HUES6 (cell line): ENCODE measurements at regions not wholly inside any gene's neighbourhood (a gene's known extent, or its start where the extent isn't known, plus 50 kb on each side); places are given as distances from the start of the nearest gene placed in this dataset.

Source experiments
- H3K27ac ChIP-seq: 2 replicates; pipeline ENCODE4 v1.7.0; 2013; ENCODE audit warnings: low read depth, mild to moderate bottlenecking, low read length, inconsistent platforms
- H3K27me3 ChIP-seq: 2 replicates; pipeline ENCODE4 v1.6.1; 2013; ENCODE audit warnings: low read length; ENCODE audit not compliant: control insufficient read depth, insufficient read depth
- H3K36me3 ChIP-seq: 2 replicates; pipeline ENCODE4 v1.6.1; 2013; ENCODE audit warnings: low read length; ENCODE audit not compliant: control insufficient read depth, insufficient read depth
- H3K4me1 ChIP-seq: 2 replicates; pipeline ENCODE4 v1.6.1; 2013; ENCODE audit warnings: low read length; ENCODE audit not compliant: control insufficient read depth, insufficient read depth
- H3K4me3 ChIP-seq: 2 replicates; pipeline ENCODE4 v1.5.1; 2013; ENCODE audit warnings: low read depth, low read length
- H3K9ac ChIP-seq: one replicate; pipeline ENCODE4 v1.6.1; 2013; ENCODE audit warnings: mild to moderate bottlenecking, low read length
- H3K9me3 ChIP-seq: 2 replicates; pipeline ENCODE4 v1.6.1; 2013; ENCODE audit warnings: low read depth, low read length; ENCODE audit not compliant: control insufficient read depth, insufficient read depth

DNA sequence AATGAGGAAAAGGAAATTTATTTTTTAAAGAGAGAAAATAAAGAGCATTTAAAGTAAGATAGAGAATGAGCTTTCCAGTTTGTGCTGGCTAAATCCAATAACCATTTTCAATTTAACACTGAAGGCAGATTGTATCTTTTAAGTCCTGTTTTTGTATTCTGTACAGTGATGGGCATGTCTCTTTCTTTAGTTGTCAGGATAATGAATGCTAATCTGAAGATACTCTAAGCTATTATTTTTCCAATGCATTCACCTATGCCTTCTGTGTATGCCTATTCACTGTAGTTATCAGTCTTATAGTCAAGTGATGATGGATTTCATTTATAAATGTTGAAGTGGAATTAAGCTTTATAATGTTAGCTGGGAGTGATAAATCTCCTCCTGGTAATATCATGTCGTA, 101.4 kb downstream of the DYNAP start:
- no peak overlapping the region for H3K9ac ChIP-seq
- no peak overlapping the region for H3K27ac ChIP-seq
- no peaks in the 10 kb centered on the region for H3K9me3 ChIP-seq
- H3K36me3 ChIP-seq: no peaks in the 10 kb centered on the region
- no peaks in the 10 kb centered on the region for H3K27me3 ChIP-seq
- no peak overlapping the region for H3K4me3 ChIP-seq
- H3K4me1 ChIP-seq: no peaks in the 10 kb centered on the region

DNA sequence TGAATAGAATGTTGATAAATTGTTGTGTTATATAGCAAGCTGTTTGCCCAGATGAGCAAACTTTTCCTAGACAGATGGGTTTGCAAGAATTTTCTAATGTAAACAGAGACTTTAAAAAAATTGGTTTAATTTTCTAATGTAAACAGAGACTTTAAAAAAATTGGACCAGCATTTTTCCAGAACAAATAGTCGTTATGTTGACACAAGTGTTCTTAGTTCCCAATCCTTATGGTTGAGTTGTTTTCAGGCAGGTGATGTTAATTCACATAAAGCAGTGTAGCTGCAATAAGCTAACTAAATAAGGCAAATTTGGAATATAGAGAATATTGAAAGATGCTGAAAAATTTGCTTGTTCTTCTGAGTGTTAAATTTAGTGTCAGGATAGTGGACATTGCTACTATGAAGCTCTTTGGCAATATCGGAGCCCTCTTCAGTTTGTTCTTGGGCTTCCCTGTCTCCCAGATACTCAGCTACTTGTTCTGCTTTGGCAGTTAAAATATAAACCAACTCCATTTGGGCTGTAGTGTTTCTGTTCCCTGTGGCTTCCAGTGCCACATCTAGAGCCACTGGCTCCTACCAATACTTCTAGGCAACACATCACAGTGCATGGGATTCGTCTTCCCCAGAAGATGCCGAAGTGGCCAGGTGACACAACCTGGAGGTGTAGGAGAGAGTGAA, 105.7 kb downstream of the DYNAP start:
- H3K36me3 ChIP-seq: no peaks in the 10 kb centered on the region
- H3K9me3 ChIP-seq: no peaks in the 10 kb centered on the region
- no peaks in the 10 kb centered on the region for H3K4me1 ChIP-seq
- no peaks in the 10 kb centered on the region for H3K27me3 ChIP-seq
- no peak overlapping the region for H3K4me3 ChIP-seq
- H3K27ac ChIP-seq: no peak overlapping the region
- no peak overlapping the region for H3K9ac ChIP-seq

DNA sequence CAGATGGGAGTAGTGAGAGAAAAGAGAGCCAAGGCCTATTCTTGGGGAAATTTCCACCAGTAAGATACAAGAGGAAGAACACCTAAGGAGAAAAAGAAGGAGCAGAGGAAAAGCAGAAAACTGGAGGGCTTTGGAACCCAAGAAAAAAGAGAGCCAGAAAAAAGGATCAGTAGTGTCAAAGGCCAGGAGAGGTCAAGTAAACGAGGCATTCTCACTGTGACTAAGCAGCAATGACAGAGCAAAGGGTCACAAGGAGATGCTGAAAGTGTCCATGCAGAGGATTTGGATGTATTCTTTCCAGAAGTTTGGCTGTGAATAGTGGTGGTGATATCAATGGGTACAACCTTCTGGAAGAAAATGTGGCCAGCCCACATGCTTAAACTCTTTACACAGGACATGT, 109.5 kb downstream of the DYNAP start:
- Histone ChIP-seq H3K9ac (no peak overlapping the region), H3K27me3 (no peaks in the 10 kb centered on the region), H3K9me3 (no peaks in the 10 kb centered on the region), H3K4me3 (no peak overlapping the region), H3K27ac (no peak overlapping the region), H3K4me1 (no peaks in the 10 kb centered on the region), H3K36me3 (no peaks in the 10 kb centered on the region)

DNA sequence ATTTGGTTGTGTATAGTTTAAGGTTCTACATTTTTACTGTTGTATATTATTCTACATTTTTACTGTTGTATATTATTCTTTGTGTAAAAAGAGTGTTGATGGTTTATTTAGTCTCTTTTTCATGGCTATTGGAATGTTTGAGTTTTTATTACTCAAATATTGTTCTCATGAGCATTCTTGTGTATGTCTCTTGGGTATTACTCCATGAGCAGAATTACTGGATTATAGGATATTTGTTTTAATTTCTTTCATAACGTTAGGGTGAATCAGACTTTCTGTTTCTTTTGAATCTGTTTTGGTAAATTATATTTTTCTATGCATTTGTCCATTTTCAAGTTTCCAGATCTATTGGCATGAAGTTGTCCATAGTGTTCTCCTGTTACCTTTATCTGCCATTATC, 111.6 kb downstream of the DYNAP start:
- H3K9ac ChIP-seq: no peak overlapping the region

DNA sequence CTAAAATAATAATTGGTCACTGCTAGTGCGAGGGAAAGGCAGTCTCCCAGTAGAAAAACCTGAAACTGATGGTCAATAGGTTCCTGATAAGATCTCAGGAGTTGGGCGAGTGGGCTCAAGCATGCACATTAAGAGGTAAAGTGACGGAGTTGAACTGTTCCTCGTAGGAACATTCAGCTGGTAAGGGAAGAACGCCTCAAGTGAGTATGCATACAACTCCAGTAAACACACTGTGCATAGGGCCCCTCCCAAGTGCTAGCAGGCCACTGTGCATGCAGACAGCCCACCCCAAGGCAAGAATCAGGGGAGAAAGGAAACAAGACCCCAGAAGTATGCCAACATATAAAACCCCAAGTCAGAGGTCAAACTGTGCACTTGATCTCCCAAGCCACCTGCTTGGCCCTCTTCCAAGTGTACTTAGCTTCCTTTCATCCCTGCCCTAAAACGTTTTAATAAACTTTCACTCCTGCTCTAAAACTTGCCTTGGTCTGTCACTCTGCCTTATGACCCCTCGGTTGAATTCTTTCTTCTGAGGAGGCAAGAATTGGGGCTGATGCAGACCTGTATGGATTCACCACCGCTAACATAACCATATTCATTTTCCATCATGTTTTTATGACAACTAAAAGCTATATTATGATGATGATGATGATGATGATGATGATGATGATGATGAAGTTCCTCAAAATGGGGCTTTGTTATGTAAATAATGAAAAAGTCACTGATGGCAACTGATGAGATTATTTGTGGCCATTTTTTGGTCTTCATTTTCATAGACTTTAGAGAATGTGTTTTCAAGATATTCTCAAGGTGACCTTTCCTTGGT, 118.0 kb upstream of the RAB27B start:
- Histone ChIP-seq H3K27me3 (no peaks in the 10 kb centered on the region), H3K9ac (no peak overlapping the region)

More for the DNA sequence above, 111.6 kb downstream of the DYNAP start:
- no peaks in the 10 kb centered on the region for H3K27me3 ChIP-seq
- no peaks in the 10 kb centered on the region for H3K9me3 ChIP-seq
- no peak overlapping the region for H3K27ac ChIP-seq
- H3K4me3 ChIP-seq: no peak overlapping the region
- no peaks in the 10 kb centered on the region for H3K36me3 ChIP-seq
- no peaks in the 10 kb centered on the region for H3K4me1 ChIP-seq

DNA sequence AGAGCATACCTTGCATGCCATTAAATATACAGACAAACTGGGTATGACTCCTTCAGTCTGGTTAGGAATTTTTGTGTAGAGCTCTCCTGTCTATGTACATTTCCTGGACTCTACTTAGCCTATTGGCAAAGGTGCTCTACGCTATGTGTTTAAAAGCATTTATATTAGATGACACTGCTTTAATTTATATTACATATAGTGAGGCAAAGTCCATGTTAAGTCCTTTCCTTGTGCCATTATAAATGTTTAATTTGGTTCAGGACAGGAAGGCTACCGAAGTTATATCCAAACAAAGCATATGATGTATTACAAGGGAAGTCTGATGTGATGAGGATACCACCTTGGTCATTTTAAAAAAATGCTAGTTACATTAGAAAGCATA, 117.4 kb upstream of the RAB27B start:
- Histone ChIP-seq H3K36me3 (no peaks in the 10 kb centered on the region), H3K9me3 (no peaks in the 10 kb centered on the region), H3K4me3 (no peak overlapping the region)

More for the DNA sequence above, 118.0 kb upstream of the RAB27B start:
- Histone ChIP-seq H3K4me3 (no peak overlapping the region), H3K4me1 (no peaks in the 10 kb centered on the region), H3K9me3 (no peaks in the 10 kb centered on the region), H3K27ac (no peak overlapping the region), H3K36me3 (no peaks in the 10 kb centered on the region)

DNA sequence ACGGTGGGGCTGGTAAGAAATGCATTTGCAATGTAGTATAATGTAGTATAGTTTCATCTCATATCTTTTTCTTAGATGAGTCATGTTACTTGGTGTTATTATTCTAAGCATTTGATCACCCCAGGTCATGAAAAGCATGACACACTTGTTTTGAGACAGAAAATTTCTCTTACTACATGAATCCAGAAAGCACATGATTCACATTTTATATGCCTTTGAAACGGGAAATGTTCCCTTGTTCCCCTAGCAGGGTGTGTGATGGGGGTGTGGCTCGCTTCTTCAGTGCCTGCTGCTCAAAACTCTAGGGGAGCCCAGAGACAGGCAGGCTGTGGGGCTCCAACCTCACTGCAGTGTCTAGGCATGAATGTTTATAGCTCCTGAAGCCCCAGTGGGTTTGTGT, 116.0 kb upstream of the RAB27B start:
- H3K4me3 ChIP-seq: no peak overlapping the region
- H3K9me3 ChIP-seq: no peaks in the 10 kb centered on the region
- H3K9ac ChIP-seq: no peak overlapping the region
- H3K4me1 ChIP-seq: no peaks in the 10 kb centered on the region
- H3K27ac ChIP-seq: no peak overlapping the region
- no peaks in the 10 kb centered on the region for H3K27me3 ChIP-seq
- no peaks in the 10 kb centered on the region for H3K36me3 ChIP-seq

More for the DNA sequence above, 117.4 kb upstream of the RAB27B start:
- no peaks in the 10 kb centered on the region for H3K4me1 ChIP-seq
- H3K27ac ChIP-seq: no peak overlapping the region
- no peaks in the 10 kb centered on the region for H3K27me3 ChIP-seq
- no peak overlapping the region for H3K9ac ChIP-seq

DNA sequence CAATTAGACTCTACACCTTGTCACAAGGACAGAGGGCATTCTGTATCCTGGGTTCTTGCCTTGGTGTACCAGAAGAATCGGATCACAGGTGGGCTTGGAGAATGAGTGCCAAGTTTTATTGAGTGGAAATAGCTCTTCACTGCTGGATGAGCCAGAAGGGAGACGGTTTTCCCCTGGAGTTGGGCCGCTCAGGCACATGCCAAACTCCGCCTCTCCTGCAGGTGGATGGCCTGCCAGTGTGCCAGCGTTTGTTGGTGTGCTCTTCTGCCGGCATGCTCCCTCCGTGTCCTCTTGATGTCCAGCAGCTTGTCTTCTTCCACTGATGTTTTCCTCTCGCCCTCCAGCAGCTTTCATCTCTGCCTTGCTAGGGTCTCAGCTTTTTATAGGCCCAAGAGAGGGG, 115.5 kb upstream of the RAB27B start:
- H3K27me3 ChIP-seq: no peaks in the 10 kb centered on the region
- no peaks in the 10 kb centered on the region for H3K9me3 ChIP-seq
- no peak overlapping the region for H3K27ac ChIP-seq
- H3K4me1 ChIP-seq: no peaks in the 10 kb centered on the region; the same call in 1 of the 2 replicates
- no peak overlapping the region for H3K4me3 ChIP-seq
- H3K9ac ChIP-seq: no peak overlapping the region
- no peaks in the 10 kb centered on the region for H3K36me3 ChIP-seq

DNA sequence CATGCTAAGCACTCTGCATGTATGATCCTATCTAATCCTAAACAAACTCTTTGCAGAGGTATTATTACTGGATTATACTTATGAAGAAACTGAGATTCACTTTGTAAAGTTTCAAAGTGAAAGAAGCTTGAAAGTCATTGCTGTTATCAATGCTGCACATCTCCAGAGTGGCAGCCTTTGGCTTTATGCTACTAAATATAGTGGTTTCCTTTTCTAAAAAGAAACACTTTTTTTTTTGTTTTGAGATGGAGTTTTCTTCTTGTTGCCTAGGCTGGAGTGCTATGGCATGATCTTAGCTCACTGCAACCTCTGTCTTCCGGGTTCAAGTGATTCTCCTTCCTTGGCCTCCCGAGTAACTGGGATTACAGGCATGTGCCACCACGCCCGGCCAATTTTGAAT, 114.9 kb upstream of the RAB27B start:
- H3K27me3 ChIP-seq: no peaks in the 10 kb centered on the region
- H3K9me3 ChIP-seq: no peaks in the 10 kb centered on the region
- no peaks in the 10 kb centered on the region for H3K36me3 ChIP-seq

DNA sequence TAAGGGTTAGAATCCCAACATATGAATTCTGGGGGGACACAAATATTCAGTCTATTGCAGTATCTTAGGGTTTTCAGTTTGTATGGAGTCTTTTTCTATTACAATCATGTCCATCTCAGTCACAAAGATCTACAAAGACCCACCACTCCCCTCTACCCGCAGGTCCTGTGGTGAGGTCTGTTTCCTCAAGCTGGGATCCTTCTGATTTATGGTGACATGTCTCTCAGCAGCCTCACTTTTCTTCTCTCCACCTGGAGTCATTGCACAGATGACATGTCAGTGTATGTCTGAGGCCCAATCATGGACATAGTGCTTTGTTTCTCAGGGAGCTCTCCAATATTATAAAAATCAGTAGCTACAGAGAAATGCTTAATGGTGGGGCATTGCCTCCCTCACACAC, 113.4 kb upstream of the RAB27B start:
- Histone ChIP-seq H3K36me3 (no peaks in the 10 kb centered on the region), H3K4me3 (no peak overlapping the region), H3K9me3 (no peaks in the 10 kb centered on the region), H3K4me1 (no peaks in the 10 kb centered on the region; the same call in 1 of the 2 replicates), H3K27me3 (no peaks in the 10 kb centered on the region), H3K27ac (no peak overlapping the region), H3K9ac (no peak overlapping the region)

More for the DNA sequence above, 114.9 kb upstream of the RAB27B start:
- no peaks in the 10 kb centered on the region; the same call in 1 of the 2 replicates for H3K4me1 ChIP-seq
- no peak overlapping the region for H3K4me3 ChIP-seq
- H3K9ac ChIP-seq: no peak overlapping the region
- no peak overlapping the region for H3K27ac ChIP-seq

DNA sequence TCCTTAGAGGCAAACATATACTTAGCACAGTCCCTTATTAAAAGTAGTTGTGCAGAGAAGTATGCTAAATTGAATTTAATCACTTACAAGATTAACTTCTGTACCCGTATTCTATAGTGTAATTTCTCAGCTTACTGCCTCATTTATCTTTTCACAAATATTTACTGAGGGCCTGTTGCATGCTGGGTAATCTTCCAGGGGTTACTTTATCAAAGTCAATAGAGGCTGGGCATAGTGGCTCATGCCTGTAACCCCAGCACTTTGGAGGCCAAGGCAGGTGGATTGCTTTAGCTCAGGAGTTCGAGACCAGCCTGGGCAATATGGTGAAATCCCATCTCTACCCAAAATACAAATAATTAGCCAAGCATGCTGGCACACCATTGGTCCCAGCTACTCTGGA, 111.7 kb upstream of the RAB27B start:
- H3K9ac ChIP-seq: no peak overlapping the region
- H3K27me3 ChIP-seq: no peaks in the 10 kb centered on the region
- H3K27ac ChIP-seq: no peak overlapping the region
- H3K9me3 ChIP-seq: no peaks in the 10 kb centered on the region
- no peak overlapping the region for H3K4me3 ChIP-seq
- no peaks in the 10 kb centered on the region; the same call in 1 of the 2 replicates for H3K4me1 ChIP-seq
- H3K36me3 ChIP-seq: no peaks in the 10 kb centered on the region
